GM12892 (cell line): ENCODE measurements at regions not wholly inside any gene's neighbourhood (a gene's known extent, or its start where the extent isn't known, plus 50 kb on each side); places are given as distances from the start of the nearest gene placed in this dataset.

Experiments
- POLR2A ChIP-seq: IDR thresholded peaks from 2 replicates; pipeline ENCODE4 v1.6.1; 2011; ENCODE audit warnings: low read depth, low read length, control low read depth
- POLR2AphosphoS5 ChIP-seq: IDR thresholded peaks from 2 replicates; pipeline ENCODE4 v1.6.1; 2011; ENCODE audit warnings: low read depth, low read length, control low read depth
- TAF1 ChIP-seq: IDR thresholded peaks from 2 replicates; pipeline ENCODE4 v1.6.1; 2011; ENCODE audit warnings: low read depth, mild to moderate bottlenecking, control low read depth, low read length, borderline replicate concordance

DNA sequence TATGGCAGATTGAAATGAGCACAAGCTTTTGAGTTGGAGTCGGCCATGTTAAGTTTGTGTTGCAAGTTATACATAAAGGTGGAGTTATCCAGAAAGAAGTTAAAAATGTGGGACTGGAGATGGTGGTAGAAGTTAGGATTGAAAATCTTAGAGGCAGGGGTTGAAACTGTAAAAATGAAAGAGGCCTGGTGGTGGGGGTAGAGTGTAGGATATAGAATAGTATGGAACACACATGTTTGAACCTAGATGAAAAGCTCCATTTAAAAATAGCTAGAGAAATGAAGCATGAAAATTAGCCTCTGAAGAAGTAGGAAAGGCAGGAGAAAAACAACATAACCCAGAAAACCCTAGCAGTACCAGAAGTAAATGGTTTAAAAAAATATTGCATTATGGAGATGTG is 131.8 kb upstream of the ENPEP start:
- no peak for TF ChIP-seq POLR2A
- no peak for TF ChIP-seq POLR2AphosphoS5
- TF ChIP-seq TAF1: no peak
